Right ventricle myocardium inferior (tissue), 1 donor: ENCODE measurements at regions not wholly inside any gene's neighbourhood (a gene's known extent, or its start where the extent isn't known, plus 50 kb on each side); places are given as distances from the start of the nearest gene placed in this dataset.
A peak's percentile ranks its signal among the peaks of the same experiment; 100 is the strongest.

Source experiments
- ATAC-seq: fragments of 200-7000 bp; cut with Tn5 transposase; one replicate; pipeline ENCODE4 v1.9.1; 2020; ENCODE audit warnings: mild to moderate bottlenecking, moderate library complexity
- DNase-seq: peaks from one replicate; pipeline ENCODE4 v3.0.0; 2021; ENCODE audit errors: missing footprints
- intact Hi-C: fragments of 100-400 bp; cut with DNase I; formaldehyde crosslinking; loops from one replicate; pipeline ENCODE4 v1.11.0; 2022
- donor health status: DM: no; HTN: yes; CAD: no; lungs with severe emphysema.

DNA sequence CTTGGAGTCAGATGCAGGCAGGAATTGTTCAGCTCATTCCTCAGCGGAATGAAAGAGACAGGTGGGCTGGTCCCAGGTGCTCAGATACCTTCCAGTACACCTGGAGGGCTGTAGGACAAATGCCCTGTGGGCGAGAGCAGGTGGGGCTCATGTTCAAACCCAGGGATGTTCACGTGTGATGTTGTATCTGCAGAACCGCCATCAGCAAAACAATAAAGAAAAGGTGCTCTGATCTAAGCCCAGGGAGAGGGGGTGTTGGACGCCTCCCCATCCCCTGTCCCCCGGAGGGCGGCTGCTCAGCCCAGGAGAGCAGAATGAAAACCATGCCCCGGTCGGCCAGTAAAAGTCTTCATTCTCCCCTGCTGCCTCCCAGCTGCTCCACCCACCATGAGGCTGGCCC, 197.4 kb downstream of the HAUS1 start:
- ATAC-seq (no peak), DNase-seq (no peak)
- intact Hi-C loops = no loop called here

DNA sequence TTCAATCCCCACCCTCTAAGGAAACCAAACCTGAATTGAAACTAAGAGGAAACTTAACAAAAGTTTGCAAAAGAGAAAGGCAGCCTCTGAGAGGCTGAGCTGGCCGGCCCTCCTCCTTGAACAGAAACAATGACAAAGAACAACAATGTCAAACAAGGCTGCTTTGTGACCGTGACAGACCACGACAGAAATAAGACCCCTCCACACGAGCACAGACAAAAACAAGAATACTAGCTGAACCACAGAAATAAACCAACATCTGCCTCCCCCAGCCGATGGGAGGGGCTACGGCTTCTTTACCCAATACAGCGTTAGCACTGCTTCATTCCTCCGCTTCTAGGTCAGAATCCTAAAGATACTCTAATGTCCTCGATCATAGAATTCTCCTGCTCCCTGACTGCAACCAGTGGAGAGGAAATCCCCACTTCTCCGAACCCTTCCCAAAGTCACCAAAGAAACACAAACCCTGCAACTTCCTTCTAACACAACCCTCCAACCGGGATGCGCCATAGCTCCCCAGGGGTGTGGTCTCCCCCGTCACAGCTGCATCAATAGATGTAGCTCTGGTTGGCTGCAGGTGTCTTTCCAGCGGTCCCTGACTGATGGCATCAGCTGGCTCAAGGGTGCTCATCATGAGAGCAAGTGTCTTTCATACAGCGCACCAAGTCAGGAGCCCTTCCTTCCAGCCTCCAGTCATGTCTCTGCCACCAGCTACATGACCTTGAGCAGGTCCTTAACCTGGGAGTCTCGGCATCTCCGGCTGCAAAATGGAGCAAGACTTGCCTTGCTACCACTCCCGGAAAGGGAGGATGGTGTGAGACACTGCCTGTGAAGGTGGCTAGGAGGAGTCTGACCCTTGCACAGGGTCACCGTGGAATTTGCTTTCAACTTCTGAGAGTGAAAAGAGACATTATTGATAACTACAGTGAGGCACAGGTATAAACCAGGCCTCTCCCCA, 198.6 kb downstream of the HAUS1 start:
- no peak for DNase-seq
- ATAC-seq = no peak
- intact Hi-C loops = no loop called here

DNA sequence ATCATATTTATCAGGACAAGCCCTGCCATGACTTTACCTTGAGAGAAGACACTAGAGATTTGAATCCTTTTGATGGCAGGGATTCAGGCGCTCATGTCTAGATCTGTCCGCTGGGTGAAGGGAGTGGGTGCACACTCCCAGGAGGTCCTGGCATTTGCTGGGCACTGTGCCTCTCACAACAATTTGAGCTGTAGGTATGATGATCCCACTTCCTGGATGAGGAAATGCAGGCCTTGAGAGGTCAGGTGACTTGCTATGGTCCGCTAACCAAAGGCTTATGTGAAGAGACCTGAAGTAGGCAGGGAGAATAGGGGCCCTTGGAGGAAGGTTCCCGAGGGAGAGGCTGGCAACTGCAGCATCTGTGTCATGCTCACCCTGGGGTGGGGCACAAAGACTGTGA, 206.1 kb downstream of the HAUS1 start:
- intact Hi-C loops = no loop called here
- no peak for DNase-seq
- no peak for ATAC-seq

DNA sequence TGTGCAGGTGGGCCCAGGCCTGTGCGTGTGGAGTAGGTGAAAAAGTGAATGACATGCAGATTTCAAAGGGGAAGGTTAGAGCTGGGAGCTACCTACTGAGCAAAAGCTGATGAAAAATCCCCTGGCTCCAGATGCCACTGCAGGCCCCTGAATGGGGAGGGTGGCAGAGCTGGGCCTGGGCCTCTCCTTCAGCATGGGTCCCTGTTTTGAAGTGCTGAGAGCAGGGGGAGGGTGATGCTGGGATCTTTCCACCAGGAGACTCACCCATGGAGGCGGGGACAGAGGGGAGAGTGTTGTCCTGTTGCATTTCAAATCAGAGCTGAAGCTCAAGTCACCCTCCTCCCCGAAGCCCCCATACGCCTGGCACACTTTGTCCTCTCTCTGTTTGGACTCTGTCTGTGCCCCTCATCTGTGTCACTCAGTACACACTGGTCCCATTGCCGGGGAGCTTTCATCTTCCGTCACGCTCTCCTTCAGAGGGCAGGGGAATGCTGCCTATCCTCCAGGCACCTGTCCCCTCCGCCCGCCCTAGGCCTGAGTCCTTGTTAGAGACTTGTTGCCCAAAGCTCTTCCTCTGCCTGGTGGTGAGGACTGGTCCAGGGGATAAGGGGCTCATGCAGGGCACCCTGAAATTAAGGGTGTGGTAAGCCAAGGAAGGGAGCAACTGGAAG, 206.6 kb downstream of the HAUS1 start:
- DNase-seq = no peak
- intact Hi-C loops = no loop called here
- no peak for ATAC-seq

DNA sequence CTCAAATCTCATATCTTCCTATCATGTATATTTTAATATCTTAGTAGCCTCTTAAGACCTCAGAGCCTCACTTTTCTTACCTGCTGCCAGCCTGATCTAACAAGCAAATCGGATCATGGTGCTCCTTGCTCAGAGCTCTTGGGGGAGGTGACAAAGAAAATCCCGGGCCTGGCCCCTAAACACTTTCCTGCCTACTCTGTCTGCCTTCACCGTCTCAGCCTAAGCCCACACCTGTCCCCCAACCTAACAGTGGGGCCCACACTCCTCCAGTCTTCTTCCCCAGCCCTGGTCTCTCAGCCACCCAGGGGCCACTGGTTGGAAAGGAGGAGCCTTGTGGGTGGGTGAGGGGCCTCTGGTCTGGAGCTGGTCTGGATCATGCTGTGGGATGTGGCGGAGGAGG, 207.3 kb downstream of the HAUS1 start:
- DNase-seq = no peak
- no peak for ATAC-seq
- intact Hi-C loops = no loop called here

DNA sequence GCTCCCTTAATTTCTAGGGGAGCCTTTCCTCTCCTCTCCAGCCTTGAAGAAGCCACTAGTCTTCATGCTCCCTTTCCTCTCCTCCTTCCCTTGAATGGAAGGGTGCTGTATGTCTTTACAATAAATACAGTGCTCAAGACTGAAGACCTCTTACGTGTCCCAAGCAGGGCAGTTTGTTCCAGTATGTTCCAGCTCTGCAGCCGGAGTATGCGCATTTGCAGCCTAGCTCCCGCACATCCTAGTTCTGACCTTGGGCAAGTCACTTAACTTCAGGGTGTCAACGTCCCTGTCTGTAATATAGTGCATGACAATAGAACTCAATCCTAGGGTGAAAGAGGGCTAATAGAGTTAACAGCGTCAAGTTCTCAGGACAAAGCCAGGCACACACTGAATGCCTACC, 208.0 kb downstream of the HAUS1 start:
- DNase-seq (no peak), ATAC-seq (no peak)
- intact Hi-C loops = no loop called here

DNA sequence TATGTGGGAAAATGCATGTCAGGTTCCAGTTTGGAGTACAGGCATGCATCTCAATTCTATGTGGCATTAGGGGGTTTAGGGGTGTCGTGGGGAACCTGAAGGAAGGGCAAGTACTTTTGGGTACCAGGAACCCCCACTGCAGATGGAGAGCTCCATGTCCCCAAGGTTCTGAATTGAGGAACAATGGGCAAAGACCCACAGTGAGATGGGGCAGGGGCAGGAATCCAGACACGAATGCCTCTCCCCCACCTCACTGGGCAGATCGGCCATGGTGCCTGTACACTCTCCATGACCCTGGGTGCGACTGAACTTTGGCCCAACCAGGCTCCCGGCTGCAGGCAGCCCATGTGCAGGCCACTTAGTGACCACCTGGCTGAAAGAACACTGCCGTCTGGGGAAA, 209.3 kb downstream of the HAUS1 start:
- no peak for ATAC-seq
- intact Hi-C loops = no loop called here
- no peak for DNase-seq

DNA sequence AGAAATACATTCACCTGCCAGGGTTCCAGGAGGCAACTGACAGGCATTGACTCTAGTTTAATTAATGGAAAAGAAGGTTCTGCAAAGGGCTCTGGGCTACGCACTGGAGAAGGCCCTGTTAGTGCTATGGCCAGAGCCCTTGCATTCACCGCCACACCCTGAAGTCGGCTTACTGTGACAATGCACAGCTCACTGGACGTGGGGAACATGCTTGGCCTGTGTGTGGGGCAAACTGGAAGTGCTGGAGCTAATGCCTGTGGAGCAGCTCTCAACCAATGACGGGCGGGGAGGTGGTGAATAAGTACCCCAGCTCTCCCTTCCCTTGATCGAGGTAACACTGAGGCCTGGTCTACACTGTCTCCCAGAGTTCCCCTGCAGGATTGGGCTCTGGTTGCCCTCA, 209.8 kb downstream of the HAUS1 start:
- DNase-seq = no peak
- intact Hi-C loops = no loop called here
- ATAC-seq = no peak

DNA sequence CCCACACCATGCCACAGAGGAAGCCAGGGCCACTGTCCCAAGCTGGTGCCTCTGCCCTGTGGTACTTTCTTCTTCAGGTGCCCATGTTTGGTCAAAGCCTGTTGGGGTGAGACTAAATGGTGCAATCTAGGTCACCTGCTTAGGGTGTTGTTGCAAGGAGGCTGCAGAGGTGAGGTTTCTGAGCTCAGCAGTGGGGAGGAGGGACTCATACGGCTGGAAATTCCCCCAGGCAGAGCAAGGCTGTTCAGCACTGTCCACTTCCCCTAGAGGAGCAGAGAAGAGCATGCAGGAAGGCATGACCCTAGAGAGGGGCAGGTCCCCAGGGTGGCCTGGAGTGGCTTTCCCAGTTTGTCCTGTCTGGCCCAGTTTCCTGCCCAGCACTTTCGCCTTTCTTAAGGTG, 211.0 kb downstream of the HAUS1 start:
- DNase-seq = no peak
- no peak for ATAC-seq
- intact Hi-C loops = no loop called here

DNA sequence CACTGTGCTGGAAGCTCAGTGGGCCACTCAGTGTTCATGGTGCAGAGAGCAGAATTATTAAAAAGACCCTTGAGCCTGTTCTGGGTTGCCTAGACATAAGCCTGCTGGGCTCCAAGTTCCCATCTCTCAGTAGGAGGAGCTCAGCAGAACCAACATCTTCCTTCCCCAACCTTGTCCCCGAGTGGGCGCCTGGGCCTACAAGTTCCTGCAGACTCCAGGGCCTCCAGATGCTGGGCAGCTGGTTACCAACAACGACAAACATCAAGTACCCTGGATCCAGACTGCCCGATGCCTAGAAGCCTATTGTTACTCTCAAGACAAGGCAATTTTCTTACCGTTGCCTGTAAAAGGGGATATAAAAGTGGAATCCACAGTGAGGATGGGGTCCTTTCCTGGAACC, 214.2 kb downstream of the HAUS1 start:
- DNase-seq = no peak
- no peak for ATAC-seq
- intact Hi-C loops = no loop called here

DNA sequence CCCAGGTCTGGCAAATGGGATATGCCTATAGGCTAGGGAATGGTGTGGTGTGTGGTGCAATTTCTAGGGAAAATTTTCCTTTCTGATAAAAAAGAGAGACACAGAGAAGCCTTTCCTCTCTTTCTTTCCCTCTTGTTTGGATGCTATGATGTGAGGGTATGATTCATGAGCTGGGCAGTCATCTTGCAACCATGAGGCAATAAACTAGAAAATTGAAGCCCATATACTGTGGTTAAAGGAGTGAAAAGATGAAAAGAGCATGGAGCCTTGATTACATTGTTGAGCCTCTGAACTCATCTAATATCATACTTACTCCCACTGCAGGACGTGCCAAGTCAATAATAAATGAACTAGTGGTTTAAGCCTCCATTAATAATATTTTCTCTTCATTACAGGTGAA, 215.6 kb downstream of the HAUS1 start:
- no peak for DNase-seq
- no peak for ATAC-seq
- intact Hi-C loops = no loop called here

DNA sequence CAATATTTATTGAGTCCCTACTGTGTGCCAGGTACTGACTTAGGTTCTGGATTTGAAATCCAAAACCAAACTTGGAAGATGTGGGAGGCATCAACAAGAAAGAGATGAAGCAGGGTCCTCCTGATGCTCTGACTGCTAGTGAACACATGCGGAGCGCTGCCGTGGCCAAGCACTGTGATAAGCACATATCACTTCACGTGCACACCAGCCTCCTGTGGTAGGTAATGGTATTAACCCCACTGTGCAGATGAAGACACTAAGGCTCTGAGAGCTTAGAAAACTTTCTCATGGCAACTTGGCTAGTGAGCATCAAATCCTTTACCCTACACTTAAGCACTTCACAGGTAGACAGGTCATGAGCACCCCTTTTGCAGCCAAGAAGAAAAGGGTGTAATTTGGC, 216.1 kb downstream of the HAUS1 start:
- ATAC-seq = no peak
- intact Hi-C loops = no loop called here
- DNase-seq = no peak

DNA sequence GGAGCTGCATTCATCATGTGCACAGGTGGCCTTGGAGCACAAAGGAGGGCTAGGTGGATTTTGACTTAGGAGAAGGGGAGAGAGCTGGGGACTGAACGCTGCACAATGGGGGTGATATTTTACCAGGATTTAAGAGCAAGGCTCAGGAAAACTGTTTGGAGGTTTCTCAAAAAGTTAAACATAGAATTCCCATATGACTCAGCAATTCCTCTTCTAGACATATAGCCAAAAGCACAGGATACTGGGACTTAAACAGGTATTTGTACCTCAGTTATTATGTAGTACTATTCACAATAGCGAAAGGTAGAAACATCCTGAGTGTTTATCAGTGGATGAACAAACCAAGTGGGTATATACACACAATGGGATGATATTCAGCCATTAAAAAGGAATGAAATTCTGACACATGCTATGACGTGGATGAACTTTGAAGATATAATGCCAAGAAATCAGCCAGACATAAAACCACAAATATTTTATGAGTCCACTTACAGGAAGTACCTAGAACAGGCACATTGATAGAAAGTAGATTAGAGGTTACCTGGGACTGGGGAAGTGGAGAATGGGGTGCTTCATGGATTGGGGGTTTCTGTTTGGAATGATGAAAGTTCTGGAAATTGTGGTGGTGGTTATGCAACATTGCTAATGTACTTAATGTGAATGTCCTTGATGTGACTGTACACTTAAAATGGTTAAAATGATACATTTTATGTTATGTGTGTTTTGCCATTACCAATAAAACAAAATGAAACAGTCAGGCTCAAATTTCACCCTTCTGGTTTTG, 216.9 kb downstream of the HAUS1 start:
- ATAC-seq (no peak), DNase-seq (no peak)
- intact Hi-C loops = no loop called here

DNA sequence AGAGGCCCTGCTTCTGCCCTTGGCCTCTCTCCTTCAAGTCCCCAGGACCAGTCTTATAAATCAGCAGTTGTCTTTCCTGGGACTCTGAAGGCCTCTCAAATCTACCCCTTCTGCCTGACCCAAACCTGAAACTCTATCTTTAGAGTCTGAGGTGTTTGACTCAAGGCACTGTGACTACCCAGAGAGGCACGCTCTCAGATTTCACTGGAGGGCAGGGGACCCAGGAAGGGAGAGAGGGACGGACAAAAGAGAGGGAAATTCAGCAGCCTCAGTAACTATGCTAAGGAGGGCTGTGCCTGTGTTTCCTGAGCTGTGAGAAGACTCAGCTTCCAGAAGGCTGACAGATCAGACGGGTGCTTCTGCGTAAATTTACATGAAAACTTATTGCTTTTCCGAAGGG, 217.8 kb downstream of the HAUS1 start:
- ATAC-seq = no peak
- intact Hi-C loops = no loop called here
- DNase-seq = no peak

DNA sequence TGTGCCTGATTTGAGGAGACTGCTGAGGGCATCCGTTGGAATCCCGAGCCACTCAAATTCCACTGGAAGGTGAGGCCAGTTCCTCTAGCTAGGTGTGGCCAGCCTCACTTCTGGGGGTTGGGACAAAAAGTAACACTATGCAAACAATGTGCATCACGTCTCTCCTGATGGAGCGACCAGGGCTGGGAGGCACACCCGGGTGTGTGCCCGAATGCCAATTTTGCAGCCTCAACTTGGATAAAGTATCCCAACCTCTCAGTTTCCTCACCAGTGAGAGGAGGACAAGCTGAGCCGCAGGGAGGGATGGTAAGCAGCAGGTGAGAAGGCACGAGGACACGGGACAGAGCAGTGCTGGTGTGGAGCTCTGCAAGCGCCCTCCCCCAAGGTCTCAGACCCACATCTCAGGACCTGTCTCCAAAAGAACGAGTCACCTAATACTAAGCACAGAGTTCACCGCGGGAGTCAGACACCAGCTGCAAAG, 218.3 kb downstream of the HAUS1 start:
- intact Hi-C loops = no loop called here
- ATAC-seq (no peak), DNase-seq (no peak)

DNA sequence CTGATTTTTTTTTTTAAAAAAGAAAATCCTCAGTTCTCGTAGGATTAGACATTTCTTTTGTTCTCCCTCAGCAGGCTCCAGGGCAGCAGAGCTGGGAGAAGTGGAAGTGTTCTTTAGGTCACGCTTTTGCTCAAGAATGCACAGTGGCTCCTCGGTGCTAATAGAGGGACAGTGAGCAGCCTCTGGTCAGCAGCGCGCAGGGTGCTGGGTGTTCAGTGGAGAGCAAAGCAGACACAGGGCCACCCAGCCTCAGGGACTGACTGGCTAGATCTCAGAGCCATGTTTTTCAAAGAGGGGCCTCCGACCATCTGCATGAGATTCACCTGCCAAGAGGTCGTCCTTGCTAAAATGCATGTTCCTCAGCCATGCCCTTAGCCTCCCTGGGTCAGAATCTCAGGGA, 218.8 kb downstream of the HAUS1 start:
- intact Hi-C loops = no loop called here
- DNase-seq = no peak
- ATAC-seq = no peak

DNA sequence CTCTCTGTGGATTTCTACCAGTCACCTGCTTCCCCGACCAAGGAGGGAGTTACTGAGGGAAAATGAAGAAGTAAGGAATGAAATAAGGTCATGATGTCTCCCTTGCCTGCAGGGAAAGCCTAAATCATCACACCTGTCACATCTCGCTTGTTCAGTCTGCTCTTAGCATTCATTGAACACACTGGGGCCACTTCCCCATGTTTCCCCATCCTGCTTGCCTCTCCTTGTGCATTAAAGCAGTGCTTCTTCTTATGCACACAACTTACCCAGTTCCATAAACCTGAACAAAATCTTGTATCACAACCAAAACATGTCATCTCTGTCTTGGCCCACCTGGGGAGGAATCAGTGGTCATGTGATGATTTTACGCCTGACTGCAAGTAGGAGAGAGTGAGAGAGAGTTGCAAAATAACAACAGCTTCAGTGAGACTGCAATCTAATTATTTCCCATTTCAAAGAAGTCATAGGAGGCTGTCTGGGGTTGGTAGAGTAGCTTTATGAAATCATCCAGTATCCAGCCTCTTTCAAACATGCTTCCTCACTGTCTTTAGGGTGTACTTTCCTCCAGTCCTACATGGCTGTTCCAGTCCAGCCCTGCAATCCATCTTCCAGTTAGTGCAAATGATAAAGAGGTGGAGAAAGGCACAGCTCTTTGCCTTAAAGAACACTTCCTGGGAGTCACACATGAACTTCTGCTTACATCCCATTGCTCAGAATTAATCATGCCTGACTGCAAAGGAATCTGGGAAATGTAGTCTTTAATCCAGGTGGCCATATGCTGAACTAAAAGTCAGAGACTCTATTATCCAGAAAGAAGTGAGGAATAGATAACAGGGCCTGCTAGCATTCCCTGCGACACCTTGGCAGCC, 220.1 kb downstream of the HAUS1 start:
- ATAC-seq (peak; percentile 69), DNase-seq (no peak)
- intact Hi-C loops = no loop called here

DNA sequence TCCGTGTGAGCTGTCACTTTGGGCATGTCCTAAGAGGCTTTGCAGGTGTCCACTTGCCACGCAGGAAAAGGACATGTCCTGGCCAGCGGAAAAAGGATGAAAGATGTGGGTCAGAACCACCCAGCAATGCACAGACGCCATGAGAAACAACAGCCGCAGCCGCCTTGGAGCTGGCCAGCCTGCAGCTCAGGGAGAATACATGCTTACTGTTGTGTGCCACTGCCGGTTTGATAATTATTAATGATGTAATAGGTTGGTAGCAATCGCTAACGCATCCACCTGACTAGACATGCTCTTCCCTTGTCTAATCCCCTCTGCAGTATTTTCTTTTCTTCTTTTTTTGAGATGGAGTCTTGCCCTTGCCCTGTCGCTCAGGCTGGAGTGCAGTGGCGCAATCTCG, 221.7 kb downstream of the HAUS1 start:
- DNase-seq (no peak), ATAC-seq (no peak)
- intact Hi-C loops = no loop called here
